DLD1 (cell line): ENCODE measurements at regions not wholly inside any gene's neighbourhood (a gene's known extent, or its start where the extent isn't known, plus 50 kb on each side); places are given as distances from the start of the nearest gene placed in this dataset.
"Not testable (repeated sequence)": the region's sequence is repeated elsewhere in the genome, so short reads cannot be mapped to it uniquely, and the experiment has no call there.

Experiments
- in situ Hi-C: cut with HindIII; loops from 2 replicates; pipeline ENCODE4 v1.10.0; 2017; ENCODE audit warnings: low sequenced_read_pairs

- in situ Hi-C loops: not testable (repeated sequence)
Measured at GRCh38 chr6:155748778-155749177, 293.1 kb upstream of the NOX3 start.

- in situ Hi-C loops: no loop called here
Measured at GRCh38 chr6:155747491-155747890, 291.9 kb upstream of the NOX3 start.

- in situ Hi-C loops: no loop called here
Measured at GRCh38 chr6:155740781-155741399, 285.3 kb upstream of the NOX3 start.

- in situ Hi-C loops: no loop called here
Measured at GRCh38 chr6:155738602-155739105, 283.0 kb upstream of the NOX3 start.

GRCh38 chr6:155717374-155717773, 261.7 kb upstream of the NOX3 start:
- in situ Hi-C loops: no loop called here

- in situ Hi-C loops: no loop called here
Measured at GRCh38 chr6:155710704-155711103, 255.1 kb upstream of the NOX3 start.

- in situ Hi-C loops: no loop called here
Measured at GRCh38 chr6:155709262-155709661, 253.6 kb upstream of the NOX3 start.

- in situ Hi-C loops: no loop called here
Measured at GRCh38 chr6:155708100-155708499, 252.5 kb upstream of the NOX3 start.

- in situ Hi-C loops: no loop called here
Measured at GRCh38 chr6:155706806-155707205, 251.2 kb upstream of the NOX3 start.

GRCh38 chr6:155706341-155706740, 250.7 kb upstream of the NOX3 start:
- in situ Hi-C loops: no loop called here

GRCh38 chr6:155701342-155701741, 245.7 kb upstream of the NOX3 start:
- in situ Hi-C loops: no loop called here

GRCh38 chr6:155695495-155695894, 239.9 kb upstream of the NOX3 start:
- in situ Hi-C loops: no loop called here

GRCh38 chr6:155694419-155694790, 238.8 kb upstream of the NOX3 start:
- in situ Hi-C loops: no loop called here

GRCh38 chr6:155693573-155694418, 238.2 kb upstream of the NOX3 start:
- in situ Hi-C loops: no loop called here

GRCh38 chr6:155690820-155691219, 235.2 kb upstream of the NOX3 start:
- in situ Hi-C loops: no loop called here

- in situ Hi-C loops: no loop called here
Measured at GRCh38 chr6:155687645-155688044, 232.0 kb upstream of the NOX3 start.

- in situ Hi-C loops: no loop called here
Measured at GRCh38 chr6:155684416-155685196, 229.0 kb upstream of the NOX3 start.

- in situ Hi-C loops: no loop called here
Measured at GRCh38 chr6:155678361-155678760, 222.7 kb upstream of the NOX3 start.

- in situ Hi-C loops: no loop called here
Measured at GRCh38 chr6:155676346-155676745, 220.7 kb upstream of the NOX3 start.

GRCh38 chr6:155670655-155671054, 215.0 kb upstream of the NOX3 start:
- in situ Hi-C loops: no loop called here

- in situ Hi-C loops: no loop called here
Measured at GRCh38 chr6:155660251-155660977, 204.8 kb upstream of the NOX3 start.
